SU-DHL-6 (cell line): ENCODE measurements at regions not wholly inside any gene's neighbourhood (a gene's known extent, or its start where the extent isn't known, plus 50 kb on each side); places are given as distances from the start of the nearest gene placed in this dataset.

Source experiments
- EZH2phosphoT487 ChIP-seq: fragments of 200-600 bp; sonication (generic), shearing (Covaris generic); conservative IDR thresholded peaks from 2 replicates; pipeline ENCODE4 v1.6.1; 2018; ENCODE audit warnings: mild to moderate bottlenecking, antibody characterized with exemption, low read length, moderate library complexity, mixed read lengths
- TF ChIP-seq, protein P1 (sequence below): fragments of 200-600 bp; sonication (generic); IDR thresholded peaks from one replicate; pipeline ENCODE4 v1.5.1; 2017; ENCODE audit warnings: antibody characterized with exemption, mild to moderate bottlenecking, low read length, moderate library complexity; ENCODE audit not compliant: insufficient read depth, poor library complexity, severe bottlenecking

DNA sequence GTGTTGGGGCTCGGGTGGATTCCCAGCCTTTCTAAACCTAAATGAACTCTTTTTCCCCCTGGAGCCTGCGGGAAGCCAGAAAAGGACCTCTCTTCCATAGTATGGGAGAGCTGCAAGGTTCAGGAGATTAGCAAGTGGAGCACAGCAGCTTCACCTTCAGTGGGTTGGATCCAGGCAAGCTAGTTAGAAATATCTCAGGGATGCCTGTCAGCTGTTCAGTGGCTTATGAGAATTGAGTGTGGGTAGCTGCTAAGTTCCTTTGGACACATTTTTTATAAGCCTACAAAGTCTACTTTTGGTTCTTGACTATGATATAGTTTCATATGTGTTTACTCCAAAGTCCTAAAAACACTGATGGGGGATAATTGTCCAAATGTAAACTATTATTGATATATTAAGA lies 642.1 kb downstream of the EPM2A start:
- TF ChIP-seq, protein P1, sequence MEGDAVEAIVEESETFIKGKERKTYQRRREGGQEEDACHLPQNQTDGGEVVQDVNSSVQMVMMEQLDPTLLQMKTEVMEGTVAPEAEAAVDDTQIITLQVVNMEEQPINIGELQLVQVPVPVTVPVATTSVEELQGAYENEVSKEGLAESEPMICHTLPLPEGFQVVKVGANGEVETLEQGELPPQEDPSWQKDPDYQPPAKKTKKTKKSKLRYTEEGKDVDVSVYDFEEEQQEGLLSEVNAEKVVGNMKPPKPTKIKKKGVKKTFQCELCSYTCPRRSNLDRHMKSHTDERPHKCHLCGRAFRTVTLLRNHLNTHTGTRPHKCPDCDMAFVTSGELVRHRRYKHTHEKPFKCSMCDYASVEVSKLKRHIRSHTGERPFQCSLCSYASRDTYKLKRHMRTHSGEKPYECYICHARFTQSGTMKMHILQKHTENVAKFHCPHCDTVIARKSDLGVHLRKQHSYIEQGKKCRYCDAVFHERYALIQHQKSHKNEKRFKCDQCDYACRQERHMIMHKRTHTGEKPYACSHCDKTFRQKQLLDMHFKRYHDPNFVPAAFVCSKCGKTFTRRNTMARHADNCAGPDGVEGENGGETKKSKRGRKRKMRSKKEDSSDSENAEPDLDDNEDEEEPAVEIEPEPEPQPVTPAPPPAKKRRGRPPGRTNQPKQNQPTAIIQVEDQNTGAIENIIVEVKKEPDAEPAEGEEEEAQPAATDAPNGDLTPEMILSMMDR = no peak
- no peak for TF ChIP-seq EZH2phosphoT487
